ENCODE measurements at regions not wholly inside any gene's neighbourhood (a gene's known extent, or its start where the extent isn't known, plus 50 kb on each side); places are given as distances from the start of the nearest gene placed in this dataset.

DNA sequence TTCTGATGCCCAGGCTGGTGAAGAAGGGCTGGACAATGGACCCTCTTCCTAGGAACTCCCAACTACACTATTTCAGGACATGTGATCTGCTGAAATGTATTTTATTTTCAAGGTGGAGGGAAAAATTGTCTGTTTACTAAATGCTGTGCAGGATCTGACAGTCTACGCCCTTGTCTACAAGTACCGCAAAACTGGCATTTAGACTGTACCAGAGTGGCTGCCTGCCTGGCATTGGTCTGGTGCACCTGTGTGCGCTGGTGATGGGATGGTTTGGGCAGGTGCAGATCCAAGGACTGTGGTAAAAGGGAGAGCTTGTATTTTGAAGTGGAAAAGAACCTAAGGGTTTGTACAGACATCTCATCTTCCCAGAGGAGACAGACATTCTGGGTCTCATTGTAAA is 79.7 kb downstream of the AIPL1 start:
- H3K4me3 ChIP-seq (ENCODE audit: low read depth, low read length) = no peak overlapping the region
- TF ChIP-seq CTCF (IDR thresholded peaks at IDR 0.05; ENCODE audit: low read depth, low read length, missing control alignments) = no peak
- no peaks in the 10 kb centered on the region for H3K36me3 ChIP-seq (replicated peaks)
- no peak overlapping the region for H3K27ac ChIP-seq
- in situ Hi-C loops (cut with HindIII; ENCODE audit: low pct_ligation_motif_present, low sequenced_read_pairs) = no loop called here
- no peaks in the 10 kb centered on the region for H3K27me3 ChIP-seq (replicated peaks)
- no peak for DNase-seq

- Histone ChIP-seq H3K27me3 (replicated peaks) (no peaks in the 10 kb centered on the region), H3K4me3 (ENCODE audit: low read depth, low read length) (no peak overlapping the region), H3K36me3 (replicated peaks) (no peaks in the 10 kb centered on the region), H3K27ac (no peak overlapping the region)
- no peak for DNase-seq
- in situ Hi-C loops (cut with HindIII; ENCODE audit: low pct_ligation_motif_present, low sequenced_read_pairs) = no loop called here
- no peak for TF ChIP-seq CTCF (IDR thresholded peaks at IDR 0.05; ENCODE audit: low read depth, low read length, missing control alignments)
These were observed 81.9 kb downstream of the AIPL1 start for GRCh38 chr17:6352801-6353560.

DNA sequence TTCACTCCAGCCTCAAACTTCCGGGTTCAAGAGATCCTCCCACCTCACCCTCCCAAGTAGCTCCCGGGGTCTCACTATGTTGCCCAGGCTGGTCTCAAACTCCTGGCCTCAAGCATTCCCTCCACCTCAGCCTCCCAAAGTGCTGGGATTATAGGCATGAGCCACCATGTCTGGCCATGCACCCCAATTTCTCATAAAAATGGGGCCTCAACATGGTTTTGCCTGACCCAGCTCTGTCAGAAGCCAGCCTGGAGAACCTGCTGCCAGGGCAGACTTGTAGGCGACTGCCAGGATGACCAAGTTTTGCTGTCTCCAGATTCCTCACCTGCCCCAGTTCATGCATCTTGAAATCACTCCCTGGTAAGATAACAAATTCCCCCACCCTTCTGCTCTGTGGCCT is 82.9 kb downstream of the AIPL1 start:
- TF ChIP-seq CTCF (IDR thresholded peaks at IDR 0.05; ENCODE audit: low read depth, low read length, missing control alignments) = no peak
- DNase-seq = no peak
- no peaks in the 10 kb centered on the region for H3K27me3 ChIP-seq (replicated peaks)
- no peak overlapping the region for H3K27ac ChIP-seq
- no peak overlapping the region for H3K4me3 ChIP-seq (ENCODE audit: low read depth, low read length)
- no peaks in the 10 kb centered on the region for H3K36me3 ChIP-seq (replicated peaks)
- in situ Hi-C loops (cut with HindIII; ENCODE audit: low pct_ligation_motif_present, low sequenced_read_pairs) = no loop called here

GRCh38 chr17:6350806-6351205 is 84.1 kb downstream of the AIPL1 start:
- in situ Hi-C loops (cut with HindIII; ENCODE audit: low pct_ligation_motif_present, low sequenced_read_pairs) = no loop called here
- DNase-seq = no peak

DNA sequence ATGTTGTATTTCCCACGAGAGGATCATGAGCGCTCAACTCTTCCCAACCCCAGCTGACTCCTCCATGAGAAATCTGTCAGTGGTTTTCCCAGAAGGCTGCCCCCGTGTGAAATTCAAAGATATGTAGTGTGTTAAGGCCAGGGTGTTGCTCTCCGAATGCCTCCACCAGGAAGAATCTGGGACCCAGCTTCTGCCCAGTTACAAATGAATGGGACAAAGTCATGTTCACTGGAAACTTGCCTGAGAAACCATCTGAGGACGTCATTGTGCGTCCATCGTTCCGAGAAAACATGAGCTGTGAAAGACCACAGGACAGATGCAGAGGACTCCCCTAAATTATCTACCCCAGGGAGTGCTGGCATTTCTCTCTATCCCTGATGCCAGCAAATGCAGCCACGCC is 86.0 kb downstream of the AIPL1 start:
- no peaks in the 10 kb centered on the region for H3K36me3 ChIP-seq (replicated peaks)
- TF ChIP-seq CTCF (IDR thresholded peaks at IDR 0.05; ENCODE audit: low read depth, low read length, missing control alignments) = no peak
- no peak overlapping the region for H3K27ac ChIP-seq
- in situ Hi-C loops (cut with HindIII; ENCODE audit: low pct_ligation_motif_present, low sequenced_read_pairs) = no loop called here
- H3K27me3 ChIP-seq (replicated peaks) = no peaks in the 10 kb centered on the region
- H3K4me3 ChIP-seq (ENCODE audit: low read depth, low read length) = no peak overlapping the region
- no peak for DNase-seq

More at GRCh38 chr17:6350806-6351205, 84.1 kb downstream of the AIPL1 start:
- no peaks in the 10 kb centered on the region for H3K36me3 ChIP-seq (replicated peaks)
- H3K27me3 ChIP-seq (replicated peaks) = no peaks in the 10 kb centered on the region
- H3K4me3 ChIP-seq (ENCODE audit: low read depth, low read length) = no peak overlapping the region
- no peak for TF ChIP-seq CTCF (IDR thresholded peaks at IDR 0.05; ENCODE audit: low read depth, low read length, missing control alignments)
- H3K27ac ChIP-seq = no peak overlapping the region

DNA sequence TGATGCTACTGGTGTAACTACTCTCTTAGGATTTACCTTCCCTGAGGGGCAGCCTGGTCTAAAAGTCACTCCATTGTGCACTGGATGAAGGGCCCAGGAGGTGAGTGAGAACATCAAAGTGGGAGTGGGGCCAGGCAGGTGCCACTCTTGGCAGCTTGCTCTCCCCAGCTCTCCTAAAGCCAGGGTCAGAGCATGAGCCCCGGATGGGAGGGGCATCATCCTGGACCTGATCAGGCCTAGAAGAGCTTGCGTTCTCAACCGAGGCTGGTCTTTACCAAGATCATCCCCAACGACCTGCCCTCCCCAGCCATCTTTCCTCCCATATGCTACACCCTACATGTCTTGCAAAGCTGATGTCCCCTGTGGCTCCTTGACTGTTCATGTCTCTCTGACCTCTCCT is 87.1 kb downstream of the AIPL1 start:
- Histone ChIP-seq H3K27me3 (replicated peaks) (no peaks in the 10 kb centered on the region), H3K27ac (no peak overlapping the region), H3K4me3 (ENCODE audit: low read depth, low read length) (no peak overlapping the region), H3K36me3 (replicated peaks) (no peaks in the 10 kb centered on the region)
- in situ Hi-C loops (cut with HindIII; ENCODE audit: low pct_ligation_motif_present, low sequenced_read_pairs) = no loop called here
- DNase-seq = no peak
- no peak for TF ChIP-seq CTCF (IDR thresholded peaks at IDR 0.05; ENCODE audit: low read depth, low read length, missing control alignments)
